Tibial nerve (tissue), 4 donors: ENCODE measurements at regions not wholly inside any gene's neighbourhood (a gene's known extent, or its start where the extent isn't known, plus 50 kb on each side); places are given as distances from the start of the nearest gene placed in this dataset.

Experiments used
- DNase-seq, 2 donors: peaks; one replicate each; pipeline ENCODE4 v3.0.0-alpha.2; 2019; ENCODE audit warnings: low spot score in 2 of 2
- H3K27ac ChIP-seq, 4 donors: fragments of 200-600 bp; sonication (generic) in 3 of 4; one replicate each; pipeline ENCODE4 v1.5.1; 2017 to 2019; ENCODE audit warnings: mild to moderate bottlenecking in 1 of 4
- H3K27me3 ChIP-seq, 2 donors: fragments of 200-600 bp; sonication (generic) in 1 of 2; one replicate each; pipeline versions ENCODE4 v1.5.1 to v1.6.0; 2017 to 2019
- H3K36me3 ChIP-seq, 3 donors: fragments of 200-600 bp; sonication (generic); one replicate each; pipeline ENCODE4 v1.5.1; 2018 to 2019
- H3K4me1 ChIP-seq, 4 donors: fragments of 200-600 bp; sonication (generic) in 3 of 4; one replicate each; pipeline ENCODE4 v1.5.1; 2017 to 2019
- H3K4me3 ChIP-seq, 4 donors: fragments of 200-600 bp; sonication (generic) in 3 of 4; one replicate each; pipeline ENCODE4 v1.5.1; 2017 to 2019; ENCODE audit warnings: mild to moderate bottlenecking in 1 of 4, moderate library complexity in 1 of 4
- H3K9me3 ChIP-seq, 4 donors: fragments of 200-600 bp; sonication (generic) in 3 of 4; one replicate each; pipeline ENCODE4 v1.5.1; 2017 to 2019
- EP300 ChIP-seq, 2 donors: sonication (generic); formaldehyde crosslinking; IDR thresholded peaks; one replicate each; pipeline ENCODE4 v1.6.1; 2017; ENCODE audit warnings: antibody characterized with exemption in 2 of 2, mild to moderate bottlenecking in 1 of 2
- POLR2A ChIP-seq, 2 donors: fragments of 450-650 bp; IDR thresholded peaks; one replicate each; pipeline ENCODE4 v1.6.1; 2017; ENCODE audit warnings: antibody characterized with exemption in 2 of 2, mild to moderate bottlenecking in 2 of 2, moderate library complexity in 2 of 2
- WGBS, 2 donors: methylation state at CpG; one replicate each; pipeline ENCODE4 v1.1.5; 2018; 5-methylcytosine and 5-hydroxymethylcytosine counted together
- TF ChIP-seq, protein P1 (sequence below), 5 experiments: fragments of 200-600 bp in 3 of 5; fragments of 450-650 bp in 2 of 5; sonication (generic) in 3 of 5; IDR thresholded peaks; one replicate each; pipeline ENCODE4 v1.5.1; 2016 to 2019; ENCODE audit warnings: antibody characterized with exemption in 5 of 5, mild to moderate bottlenecking in 3 of 5, moderate library complexity in 2 of 5

DNA sequence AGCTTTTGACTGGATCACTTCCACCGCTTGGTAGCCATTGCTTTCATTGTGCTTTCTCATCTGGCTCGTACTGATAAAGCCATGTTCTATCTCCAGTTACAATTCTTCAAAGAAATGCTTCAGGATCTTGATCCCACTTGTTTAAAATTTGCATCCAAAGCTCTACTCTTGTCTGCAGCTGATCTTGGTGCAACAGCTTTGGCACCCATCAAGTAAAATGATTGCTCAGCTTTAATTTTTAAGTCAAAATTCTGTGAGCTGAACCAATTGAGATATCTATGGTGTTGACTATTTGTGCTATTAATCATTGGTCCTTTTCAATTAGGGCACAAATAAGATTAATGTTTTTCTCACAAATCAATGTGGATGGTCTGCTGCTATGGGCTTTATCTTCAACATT is 54.8 kb upstream of the DUSP10 start:
- no peak overlapping the region for H3K27ac ChIP-seq
- WGBS, 2 donors, result 75 to 89% methylated on average over 2 of the region's 2 CpGs
- peaks cover 0 to 11% (median 0%) of the 10 kb centered on the region in 4 donors for H3K9me3 ChIP-seq
- H3K4me3 ChIP-seq, result no peak overlapping the region
- H3K27me3 ChIP-seq, result no peaks in the 10 kb centered on the region
- TF ChIP-seq EP300 (IDR thresholded peaks at IDR 0.05) (no peak), POLR2A (IDR thresholded peaks at IDR 0.05) (no peak)
- TF ChIP-seq, protein P1, sequence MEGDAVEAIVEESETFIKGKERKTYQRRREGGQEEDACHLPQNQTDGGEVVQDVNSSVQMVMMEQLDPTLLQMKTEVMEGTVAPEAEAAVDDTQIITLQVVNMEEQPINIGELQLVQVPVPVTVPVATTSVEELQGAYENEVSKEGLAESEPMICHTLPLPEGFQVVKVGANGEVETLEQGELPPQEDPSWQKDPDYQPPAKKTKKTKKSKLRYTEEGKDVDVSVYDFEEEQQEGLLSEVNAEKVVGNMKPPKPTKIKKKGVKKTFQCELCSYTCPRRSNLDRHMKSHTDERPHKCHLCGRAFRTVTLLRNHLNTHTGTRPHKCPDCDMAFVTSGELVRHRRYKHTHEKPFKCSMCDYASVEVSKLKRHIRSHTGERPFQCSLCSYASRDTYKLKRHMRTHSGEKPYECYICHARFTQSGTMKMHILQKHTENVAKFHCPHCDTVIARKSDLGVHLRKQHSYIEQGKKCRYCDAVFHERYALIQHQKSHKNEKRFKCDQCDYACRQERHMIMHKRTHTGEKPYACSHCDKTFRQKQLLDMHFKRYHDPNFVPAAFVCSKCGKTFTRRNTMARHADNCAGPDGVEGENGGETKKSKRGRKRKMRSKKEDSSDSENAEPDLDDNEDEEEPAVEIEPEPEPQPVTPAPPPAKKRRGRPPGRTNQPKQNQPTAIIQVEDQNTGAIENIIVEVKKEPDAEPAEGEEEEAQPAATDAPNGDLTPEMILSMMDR (IDR thresholded peaks at IDR 0.05), result no peak
- H3K4me1 ChIP-seq, result no peaks in the 10 kb centered on the region
- no peaks in the 10 kb centered on the region for H3K36me3 ChIP-seq
- DNase-seq, result no peak

DNA sequence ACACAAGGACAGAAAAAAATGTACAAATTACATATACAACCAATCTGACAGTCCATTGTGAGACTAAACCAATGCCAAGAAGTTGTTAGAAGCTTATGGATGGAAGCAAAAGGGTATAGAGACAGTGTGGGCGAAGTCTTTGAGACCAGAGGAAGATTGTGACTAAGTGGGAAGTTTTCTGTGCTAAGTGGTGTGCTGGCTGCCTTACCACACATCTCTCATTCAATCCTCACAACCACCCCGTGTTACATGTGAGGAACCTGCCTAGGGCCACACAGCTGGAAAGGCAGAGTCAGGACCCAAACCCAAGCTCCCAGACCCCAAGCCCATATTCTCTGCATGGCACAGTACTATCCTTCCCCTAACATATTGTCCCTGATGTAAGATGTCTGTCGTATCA is 53.5 kb upstream of the DUSP10 start:
- H3K9me3 ChIP-seq, result peaks cover 0 to 11% (median 0%) of the 10 kb centered on the region in 4 donors
- WGBS, 2 donors, result 89 to 90% methylated on average over 3 of the region's 3 CpGs
- no peaks in the 10 kb centered on the region for H3K27me3 ChIP-seq
- TF ChIP-seq, protein P1 (IDR thresholded peaks at IDR 0.05), result no peak
- TF ChIP-seq POLR2A (IDR thresholded peaks at IDR 0.05) (no peak), EP300 (IDR thresholded peaks at IDR 0.05) (no peak)
- no peaks in the 10 kb centered on the region for H3K36me3 ChIP-seq
- H3K27ac ChIP-seq, result no peak overlapping the region
- no peak for DNase-seq
- no peaks in the 10 kb centered on the region for H3K4me1 ChIP-seq
- no peak overlapping the region for H3K4me3 ChIP-seq

- Histone ChIP-seq H3K27ac (no peak overlapping the region), H3K27me3 (no peaks in the 10 kb centered on the region), H3K4me3 (no peak overlapping the region), H3K9me3 (peaks cover 0 to 8% (median 0%) of the 10 kb centered on the region in 4 donors), H3K4me1 (no peaks in the 10 kb centered on the region), H3K36me3 (no peaks in the 10 kb centered on the region)
- DNase-seq, result no peak
- TF ChIP-seq, protein P1 (IDR thresholded peaks at IDR 0.05), result no peak
- no peak for TF ChIP-seq EP300 (IDR thresholded peaks at IDR 0.05)
- TF ChIP-seq POLR2A (IDR thresholded peaks at IDR 0.05), result no peak
- WGBS, 2 donors, result 81% methylated on average over 1 of the region's 1 CpG
Observed at GRCh38 chr1:221794935-221795334, 53.0 kb upstream of the DUSP10 start.

- no peak for DNase-seq
- no peaks in the 10 kb centered on the region for H3K27me3 ChIP-seq
- 52 to 55% methylated on average over 2 of the region's 2 CpGs for WGBS, 2 donors
Observed at GRCh38 chr1:221794079-221794670, 52.3 kb upstream of the DUSP10 start.

GRCh38 chr1:221793439-221794078 is 51.7 kb upstream of the DUSP10 start:
- DNase-seq, result no peak
- Histone ChIP-seq H3K27me3 (no peaks in the 10 kb centered on the region), H3K27ac (no peak overlapping the region), H3K36me3 (no peaks in the 10 kb centered on the region), H3K4me3 (no peak overlapping the region), H3K9me3 (no peaks in the 10 kb centered on the region), H3K4me1 (no peaks in the 10 kb centered on the region)
- WGBS, 2 donors, result 66 to 73% methylated on average over 3 of the region's 3 CpGs
- no peak for TF ChIP-seq POLR2A (IDR thresholded peaks at IDR 0.05)
- no peak for TF ChIP-seq EP300 (IDR thresholded peaks at IDR 0.05)
- TF ChIP-seq, protein P1 (IDR thresholded peaks at IDR 0.05), result no peak

More at GRCh38 chr1:221794079-221794670, 52.3 kb upstream of the DUSP10 start:
- TF ChIP-seq, protein P1 (IDR thresholded peaks at IDR 0.05), result no peak
- TF ChIP-seq EP300 (IDR thresholded peaks at IDR 0.05) (no peak), POLR2A (IDR thresholded peaks at IDR 0.05) (no peak)
- no peaks in the 10 kb centered on the region for H3K36me3 ChIP-seq
- no peak overlapping the region for H3K27ac ChIP-seq
- no peaks in the 10 kb centered on the region for H3K4me1 ChIP-seq
- no peak overlapping the region for H3K4me3 ChIP-seq
- H3K9me3 ChIP-seq, result no peaks in the 10 kb centered on the region
